ENCODE measurements at regions not wholly inside any gene's neighbourhood (a gene's known extent, or its start where the extent isn't known, plus 50 kb on each side); places are given as distances from the start of the nearest gene placed in this dataset.

DNA sequence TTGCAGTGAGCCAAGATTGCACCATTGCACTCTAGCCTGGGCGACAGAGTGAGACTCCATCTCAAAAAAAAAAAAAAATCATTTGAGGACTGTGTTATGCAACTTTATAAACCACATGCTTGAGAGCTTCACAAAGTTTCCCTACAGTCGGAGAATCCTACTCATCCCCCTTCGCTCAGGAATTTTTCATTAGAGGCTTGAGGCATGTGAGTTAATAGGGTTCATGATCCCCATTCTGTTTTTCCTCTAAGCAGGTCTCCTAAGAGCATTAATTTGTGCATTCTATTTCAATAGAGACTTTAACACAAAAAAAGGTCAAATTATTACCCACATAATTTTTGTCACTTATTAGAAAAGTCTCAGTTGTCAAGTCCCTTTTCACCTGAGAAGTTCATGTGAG, 103.7 kb upstream of the SOX4 start:
- Histone ChIP-seq H3K4me3 (no peak overlapping the region), H3K27ac (no peak overlapping the region)
- DNase-seq (ENCODE audit: low spot score): no peak
- no peak for TF ChIP-seq CTCF (IDR thresholded peaks at IDR 0.05)

DNA sequence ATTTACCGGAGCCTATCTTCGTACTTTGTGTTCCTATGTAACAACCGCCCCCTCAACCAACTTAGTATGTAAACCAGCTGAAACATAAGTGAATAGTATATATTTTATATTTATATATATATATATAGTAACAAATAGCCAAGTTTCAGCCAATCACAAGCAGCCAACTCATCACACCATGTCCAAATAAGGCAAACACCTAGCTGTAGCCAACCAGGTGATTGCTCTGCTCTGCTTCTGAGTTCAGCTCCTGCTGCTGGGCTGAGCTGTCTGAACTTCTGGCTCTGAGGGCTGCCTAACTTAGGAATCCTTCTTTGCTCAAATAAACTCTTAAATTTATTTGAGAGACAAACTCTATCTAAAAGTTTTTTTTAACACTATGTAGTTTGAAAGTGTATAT, 101.6 kb upstream of the SOX4 start:
- Histone ChIP-seq H3K4me3 (no peak overlapping the region), H3K27ac (no peak overlapping the region)
- no peak for DNase-seq (ENCODE audit: low spot score)
- no peak for TF ChIP-seq CTCF (IDR thresholded peaks at IDR 0.05)

- TF ChIP-seq CTCF (IDR thresholded peaks at IDR 0.05): no peak
- Histone ChIP-seq H3K4me3 (no peak overlapping the region), H3K27ac (no peak overlapping the region)
- no peak for DNase-seq (ENCODE audit: low spot score)
Observed at GRCh38 chr6:21494505-21494904, 99.0 kb upstream of the SOX4 start.

DNA sequence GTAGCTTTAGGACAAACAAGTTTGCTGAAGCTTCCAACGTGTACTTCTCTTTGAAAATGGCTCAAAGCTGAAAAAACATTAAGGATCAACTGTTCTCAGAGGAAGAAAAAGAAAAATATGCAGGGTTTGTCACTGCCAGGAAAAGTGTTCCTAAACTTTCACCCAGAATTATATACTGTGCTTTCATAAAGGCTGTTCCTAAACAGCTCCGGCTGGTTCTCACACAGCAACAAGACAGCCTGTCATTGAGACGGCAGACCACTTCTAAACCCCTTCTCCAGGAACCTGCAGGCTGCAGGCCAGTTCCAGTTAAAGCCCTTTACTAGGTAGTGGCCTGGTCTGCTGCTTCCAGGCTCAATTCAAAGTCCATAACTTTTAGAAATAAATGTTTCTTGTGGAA, 97.4 kb upstream of the SOX4 start:
- no peak for DNase-seq (ENCODE audit: low spot score)
- Histone ChIP-seq H3K4me3 (no peak overlapping the region), H3K27ac (no peak overlapping the region)
- TF ChIP-seq CTCF (IDR thresholded peaks at IDR 0.05): no peak

GRCh38 chr6:21496706-21497105, 96.8 kb upstream of the SOX4 start:
- H3K4me3 ChIP-seq: no peak overlapping the region
- no peak overlapping the region for H3K27ac ChIP-seq
- TF ChIP-seq CTCF (IDR thresholded peaks at IDR 0.05): no peak
- no peak for DNase-seq (ENCODE audit: low spot score)

- TF ChIP-seq CTCF (IDR thresholded peaks at IDR 0.05): no peak
- Histone ChIP-seq H3K4me3 (no peak overlapping the region), H3K27ac (no peak overlapping the region)
- no peak for DNase-seq (ENCODE audit: low spot score)
Observed at GRCh38 chr6:21500314-21501020, 93.1 kb upstream of the SOX4 start.

- no peak for DNase-seq (ENCODE audit: low spot score)
- H3K27ac ChIP-seq: no peak overlapping the region
- TF ChIP-seq CTCF (IDR thresholded peaks at IDR 0.05): no peak
- no peak overlapping the region for H3K4me3 ChIP-seq
Observed at GRCh38 chr6:21501021-21501354, 92.6 kb upstream of the SOX4 start.

Data from coronary artery (tissue), 2 donors.